ENCODE measurements at regions not wholly inside any gene's neighbourhood (a gene's known extent, or its start where the extent isn't known, plus 50 kb on each side); places are given as distances from the start of the nearest gene placed in this dataset.

GRCh38 chr16:61215605-61216004 lies 820.6 kb downstream of the CDH8 start:
- 72% methylated on average over 3 of the region's 3 CpGs for WGBS
- Histone ChIP-seq H3K4me1 (no peaks in the 10 kb centered on the region), H3K36me3 (no peaks in the 10 kb centered on the region), H3K27me3 (no peaks in the 10 kb centered on the region), H3K4me3 (no peak overlapping the region), H3K27ac (no peak overlapping the region), H3K9me3 (no peaks in the 10 kb centered on the region)
- no peak for TF ChIP-seq POLR2A (IDR thresholded peaks at IDR 0.05)
- TF ChIP-seq POLR2AphosphoS5 (IDR thresholded peaks at IDR 0.05), result no peak
- no peak for TF ChIP-seq EP300 (IDR thresholded peaks at IDR 0.05)
- TF ChIP-seq CTCF (IDR thresholded peaks at IDR 0.05), result no peak
- DNase-seq (ENCODE audit: low spot score in 2 of 2), result no peak

GRCh38 chr16:61214780-61215179 lies 821.5 kb downstream of the CDH8 start:
- Histone ChIP-seq H3K9me3 (no peaks in the 10 kb centered on the region), H3K4me1 (no peaks in the 10 kb centered on the region), H3K27ac (no peak overlapping the region), H3K36me3 (no peaks in the 10 kb centered on the region), H3K27me3 (no peaks in the 10 kb centered on the region), H3K4me3 (no peak overlapping the region)
- TF ChIP-seq EP300 (IDR thresholded peaks at IDR 0.05) (no peak), CTCF (IDR thresholded peaks at IDR 0.05) (no peak), POLR2A (IDR thresholded peaks at IDR 0.05) (no peak), POLR2AphosphoS5 (IDR thresholded peaks at IDR 0.05) (no peak)
- DNase-seq (ENCODE audit: low spot score in 2 of 2), result no peak
- 48% methylated on average over 3 of the region's 3 CpGs for WGBS

- H3K4me1 ChIP-seq, result no peaks in the 10 kb centered on the region
- H3K9me3 ChIP-seq, result no peaks in the 10 kb centered on the region
- no peak overlapping the region for H3K4me3 ChIP-seq
- TF ChIP-seq POLR2A (IDR thresholded peaks at IDR 0.05) (no peak), POLR2AphosphoS5 (IDR thresholded peaks at IDR 0.05) (no peak), CTCF (IDR thresholded peaks at IDR 0.05) (no peak), EP300 (IDR thresholded peaks at IDR 0.05) (no peak)
- H3K36me3 ChIP-seq, result no peaks in the 10 kb centered on the region
- no peak overlapping the region for H3K27ac ChIP-seq
- no peak for DNase-seq (ENCODE audit: low spot score in 2 of 2)
- H3K27me3 ChIP-seq, result no peaks in the 10 kb centered on the region
Observed at GRCh38 chr16:61210076-61210475, 826.2 kb downstream of the CDH8 start.

GRCh38 chr16:61195006-61195405 lies 841.2 kb downstream of the CDH8 start:
- no peaks in the 10 kb centered on the region for H3K27me3 ChIP-seq
- TF ChIP-seq POLR2AphosphoS5 (IDR thresholded peaks at IDR 0.05) (no peak), CTCF (IDR thresholded peaks at IDR 0.05) (no peak), POLR2A (IDR thresholded peaks at IDR 0.05) (no peak), EP300 (IDR thresholded peaks at IDR 0.05) (no peak)
- no peaks in the 10 kb centered on the region for H3K9me3 ChIP-seq
- no peak overlapping the region for H3K27ac ChIP-seq
- DNase-seq (ENCODE audit: low spot score in 2 of 2), result no peak
- no peaks in the 10 kb centered on the region for H3K4me1 ChIP-seq
- H3K36me3 ChIP-seq, result no peaks in the 10 kb centered on the region
- H3K4me3 ChIP-seq, result no peak overlapping the region

- no peaks in the 10 kb centered on the region for H3K9me3 ChIP-seq
- DNase-seq (ENCODE audit: low spot score in 2 of 2), result no peak
- H3K27me3 ChIP-seq, result no peaks in the 10 kb centered on the region
- H3K27ac ChIP-seq, result no peak overlapping the region
- no peak overlapping the region for H3K4me3 ChIP-seq
- H3K36me3 ChIP-seq, result no peaks in the 10 kb centered on the region
- H3K4me1 ChIP-seq, result no peaks in the 10 kb centered on the region
- TF ChIP-seq POLR2A (IDR thresholded peaks at IDR 0.05), result no peak
- TF ChIP-seq POLR2AphosphoS5 (IDR thresholded peaks at IDR 0.05), result no peak
- no peak for TF ChIP-seq EP300 (IDR thresholded peaks at IDR 0.05)
- no peak for TF ChIP-seq CTCF (IDR thresholded peaks at IDR 0.05)
Observed at GRCh38 chr16:61194573-61194972, 841.7 kb downstream of the CDH8 start.
